Retina (tissue), 1 donor: ENCODE measurements at regions not wholly inside any gene's neighbourhood (a gene's known extent, or its start where the extent isn't known, plus 50 kb on each side); places are given as distances from the start of the nearest gene placed in this dataset.
"Not testable (repeated sequence)": the region's sequence is repeated elsewhere in the genome, so short reads cannot be mapped to it uniquely, and the experiment has no call there.

Source experiments
- DNase-seq: peaks from one replicate; pipeline ENCODE4 v3.0.0-alpha.2; 2016

DNA sequence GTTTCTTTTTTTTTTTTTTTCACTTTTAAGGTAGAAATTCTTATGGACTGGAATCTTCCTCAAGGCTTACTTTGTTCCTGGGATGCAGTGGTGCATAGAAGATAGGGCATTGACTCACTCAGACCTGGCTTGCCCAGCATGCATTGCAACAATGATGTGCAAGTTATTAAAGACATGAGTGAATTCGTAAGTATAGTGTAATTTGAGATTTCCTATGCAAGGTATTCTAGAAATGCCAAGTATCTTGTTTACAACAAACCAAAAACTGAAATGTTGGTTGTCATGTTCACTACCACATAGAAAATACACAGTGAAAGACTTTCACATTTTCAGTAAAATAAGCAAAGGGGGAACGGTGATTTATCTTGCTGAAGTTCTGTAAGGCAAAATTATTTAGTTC is 56.5 kb upstream of the FNDC3B start:
- no peak for DNase-seq

- DNase-seq, result not testable (repeated sequence)
Measured at GRCh38 chr3:171983685-171984084, 55.7 kb upstream of the FNDC3B start.

DNA sequence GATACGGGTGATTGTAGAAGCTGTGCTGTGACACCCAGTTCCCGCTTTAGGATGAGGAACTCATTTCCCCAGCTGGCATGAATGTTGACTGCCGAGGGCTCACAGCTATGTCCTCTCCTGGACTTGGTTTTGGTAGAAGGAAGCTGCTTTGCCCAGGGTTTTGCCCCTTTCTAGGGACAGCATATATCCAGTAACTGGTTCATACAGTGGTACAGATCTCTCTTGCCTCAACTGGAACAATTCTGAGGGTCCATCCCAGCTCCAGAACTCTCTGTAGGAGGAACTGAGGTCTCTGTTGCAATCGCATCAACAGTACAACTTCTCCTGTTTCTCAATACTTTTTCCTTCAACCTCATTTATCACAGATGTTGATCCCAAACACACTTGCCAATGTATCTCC is 54.5 kb upstream of the FNDC3B start:
- no peak for DNase-seq

DNA sequence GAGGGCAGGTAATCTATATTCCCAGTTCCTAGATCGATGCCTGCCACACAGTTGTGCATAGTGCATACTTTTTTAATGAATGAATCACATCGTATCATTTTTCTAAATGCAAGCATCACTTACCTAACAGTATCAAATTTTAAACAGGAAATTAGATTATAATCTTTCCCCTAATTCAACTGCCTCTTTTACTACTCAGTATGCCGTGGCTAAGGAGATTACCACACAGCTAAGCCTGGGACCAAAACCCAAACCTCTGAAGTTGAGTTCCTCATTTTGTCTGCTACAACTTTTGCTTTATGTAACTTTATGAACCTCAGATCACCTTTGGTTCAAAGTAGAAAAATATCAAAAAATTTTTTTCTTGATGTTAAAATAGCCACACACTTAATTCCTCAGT is 53.2 kb upstream of the FNDC3B start:
- no peak for DNase-seq

DNA sequence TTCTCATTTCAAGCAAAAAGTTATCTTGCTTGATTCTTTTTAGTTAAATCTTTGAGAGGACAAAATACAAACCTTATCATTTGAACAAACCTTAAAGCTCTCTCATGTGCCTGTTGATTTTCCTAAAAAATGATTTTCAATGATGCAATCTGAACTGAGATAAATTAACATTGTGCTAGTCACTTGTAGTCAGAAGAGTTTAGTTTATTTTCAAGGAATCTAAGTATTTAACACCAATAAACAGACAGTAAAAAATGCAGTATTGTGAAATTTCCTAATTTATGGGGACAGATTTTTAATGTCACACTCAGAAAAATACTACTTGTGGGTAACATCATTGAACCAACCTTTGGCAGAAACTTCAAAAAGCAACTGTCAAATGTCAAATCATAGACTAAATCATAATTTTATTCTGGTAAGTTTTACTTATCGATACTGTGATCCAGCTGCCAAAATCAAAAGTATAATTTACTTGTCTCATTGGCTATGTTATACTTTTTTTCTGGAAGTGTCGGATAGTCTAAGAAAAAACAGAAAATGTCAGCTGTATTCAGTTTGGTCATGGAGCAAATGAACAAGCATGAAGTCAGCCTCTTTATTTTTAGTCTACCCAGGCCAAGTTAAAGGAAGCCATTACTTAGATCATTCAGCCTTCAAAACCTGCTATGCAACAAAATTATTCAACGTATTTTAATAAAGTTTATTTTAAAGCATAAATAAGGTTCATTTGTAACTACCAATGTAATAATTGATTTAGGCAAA is 52.4 kb upstream of the FNDC3B start:
- no peak for DNase-seq
